GM12878 (cell line): ENCODE measurements at regions not wholly inside any gene's neighbourhood (a gene's known extent, or its start where the extent isn't known, plus 50 kb on each side); places are given as distances from the start of the nearest gene placed in this dataset.
"Not testable (repeated sequence)": the region's sequence is repeated elsewhere in the genome, so short reads cannot be mapped to it uniquely, and the experiment has no call there.

Experiments used
- ATAC-seq: fragments of 200-7000 bp; cut with Tn5 transposase; 3 replicates; pipeline ENCODE4 v1.9.1; 2020; ENCODE audit warnings: mild to moderate bottlenecking, moderate library complexity
- BruUV-seq: library from RNA; stranded (reverse); fragments of 400-500 nt; replicated peaks from 2 replicates; lab custom pipeline; 2021; lab: Mats Ljungman, UMichigan
- CTCF ChIA-PET: fragments of 300-600 bp; sonication (Branson Sonifier 250); formaldehyde crosslinking; extraction: SDS; loops from one replicate; lab custom pipeline; 2021; ENCODE audit warnings: inconsistent platforms; lab: Yijun Ruan, JAX
- POLR2A ChIA-PET: fragments of 350-600 bp; formaldehyde crosslinking; extraction: SDS; loops from one replicate; lab custom pipeline; 2021; ENCODE audit warnings: inconsistent platforms; lab: Charles Lee
- RAD21 ChIA-PET: fragments of 300-600 bp; sonication (Branson Sonifier 250); formaldehyde crosslinking; loops from one replicate; lab custom pipeline; 2023; ENCODE audit warnings: antibody characterized with exemption; ENCODE audit not compliant: unreplicated experiment; lab: Charles Lee
- SMC1A ChIA-PET: fragments of 300-600 bp; sonication (Branson Sonifier 250); formaldehyde crosslinking; loops from one replicate; lab custom pipeline; 2023; ENCODE audit not compliant: unreplicated experiment, uncharacterized antibody; lab: Charles Lee
- DNase-seq: peaks from one replicate; pipeline ENCODE4 v3.0.0-alpha.2; 2011; ENCODE audit warnings: low read depth, low spot score
- FAIRE-seq: peaks from 3 replicates; lab custom pipeline; 2011; peaks lifted over from hg19 to GRCh38; lab: Jason Lieb, UNC
- H2AFZ ChIP-seq: 2 replicates; pipeline ENCODE4 v1.6.0; 2011; ENCODE audit warnings: low read depth, low read length, control low read depth; ENCODE audit not compliant: control insufficient read depth
- H3K27ac ChIP-seq: 2 replicates; pipeline ENCODE4 v1.5.1; 2011; ENCODE audit warnings: control low read depth; ENCODE audit not compliant: control insufficient read depth, insufficient read depth
- H3K27me3 ChIP-seq, 2 experiments: replicated peaks in 1 of 2; 2 replicates each; pipeline versions ENCODE4 v1.6.0 to v1.6.1; 2011; ENCODE audit warnings: low read length in 1 of 2; ENCODE audit not compliant: control insufficient read depth in 2 of 2, insufficient read depth in 2 of 2
- H3K36me3 ChIP-seq, 2 experiments: 2 replicates each; pipeline ENCODE4 v1.5.1; 2011; ENCODE audit warnings: low read length in 1 of 2; ENCODE audit not compliant: control insufficient read depth in 2 of 2, insufficient read depth in 2 of 2
- H3K4me1 ChIP-seq: 2 replicates; pipeline ENCODE4 v1.6.1; 2011; ENCODE audit warnings: mild to moderate bottlenecking, low read length, moderate library complexity, mixed read lengths; ENCODE audit not compliant: control insufficient read depth, insufficient read depth
- H3K4me2 ChIP-seq: 2 replicates; pipeline ENCODE4 v1.6.0; 2011; ENCODE audit warnings: control low read depth; ENCODE audit not compliant: control insufficient read depth, insufficient read depth
- H3K4me3 ChIP-seq: fragments of 200-600 bp; sonication (generic); 2 replicates; pipeline ENCODE4 v1.5.1; 2016
- H3K79me2 ChIP-seq: 2 replicates; pipeline ENCODE4 v1.6.0; 2011; ENCODE audit warnings: low read length; ENCODE audit not compliant: control insufficient read depth, insufficient read depth
- H3K9ac ChIP-seq: 2 replicates; pipeline ENCODE4 v1.8.0; 2011; ENCODE audit warnings: low read length, control low read depth, mixed read lengths; ENCODE audit not compliant: control insufficient read depth, insufficient read depth
- H3K9me3 ChIP-seq: replicated peaks from 3 replicates; pipeline ENCODE4 v1.5.1; 2011; ENCODE audit warnings: mild to moderate bottlenecking, low read length; ENCODE audit not compliant: control insufficient read depth, insufficient read depth
- H4K20me1 ChIP-seq: 2 replicates; pipeline ENCODE4 v1.6.0; 2011; ENCODE audit not compliant: control insufficient read depth, insufficient read depth
- WGBS: methylation state at CpG from one replicate; pipeline ENCODE4 v1.1.6; 2016; ENCODE audit warnings: low lambda C conversion rate; ENCODE audit not compliant: insufficient replicate concordance, insufficient coverage; ENCODE audit errors: missing lambda C conversion rate; 5-methylcytosine and 5-hydroxymethylcytosine counted together
- in situ Hi-C: fragments of 300-500 bp; cut with MboI; formaldehyde crosslinking; loops from 9 replicates; pipeline ENCODE4 v1.14.3; 2018; ENCODE audit warnings: mixed read lengths
- intact Hi-C: fragments of 100-400 bp; cut with micrococcal nuclease; formaldehyde crosslinking; loops from one replicate; pipeline ENCODE4 v1.14.2; 2022; ENCODE audit not compliant: unreplicated experiment

DNA sequence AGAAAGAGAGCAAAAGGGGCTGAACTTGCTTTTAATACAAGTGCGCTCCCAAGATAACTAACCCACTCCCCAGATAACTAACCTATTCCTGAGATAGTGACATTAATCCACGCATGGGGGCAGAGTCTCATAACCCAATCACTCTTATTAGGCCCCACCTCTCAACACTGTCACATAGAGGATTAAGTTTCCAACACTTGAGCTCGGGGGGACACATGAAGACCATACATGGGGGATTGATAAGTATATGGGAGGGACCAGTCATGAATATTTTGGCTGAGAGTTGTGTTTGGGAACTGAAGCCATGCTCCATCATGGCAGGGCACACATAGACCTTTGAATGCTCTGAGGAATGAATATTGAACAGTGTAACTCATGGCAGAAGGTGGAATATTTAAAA, 4217.3 kb upstream of the OR11H1 start:
- H3K9ac ChIP-seq, DNase-seq, RAD21 ChIA-PET, H3K4me2 ChIP-seq, H3K9me3 ChIP-seq, H3K79me2 ChIP-seq, H2AFZ ChIP-seq, H3K27me3 ChIP-seq, POLR2A ChIA-PET, H4K20me1 ChIP-seq, SMC1A ChIA-PET, CTCF ChIA-PET, ATAC-seq, FAIRE-seq, in situ Hi-C loops, H3K36me3 ChIP-seq, H3K4me1 ChIP-seq, H3K4me3 ChIP-seq, H3K27ac ChIP-seq, BruUV-seq, intact Hi-C loops: not testable (repeated sequence)
- 11% methylated on average over 3 of the region's 3 CpGs for WGBS

- H3K9me3 ChIP-seq, SMC1A ChIA-PET, H3K27me3 ChIP-seq, in situ Hi-C loops, RAD21 ChIA-PET, intact Hi-C loops, H3K36me3 ChIP-seq, FAIRE-seq, ATAC-seq, H3K9ac ChIP-seq, H3K4me3 ChIP-seq, CTCF ChIA-PET, H3K79me2 ChIP-seq, DNase-seq, POLR2A ChIA-PET, BruUV-seq, H2AFZ ChIP-seq, H3K4me2 ChIP-seq, H4K20me1 ChIP-seq, H3K4me1 ChIP-seq, H3K27ac ChIP-seq: not testable (repeated sequence)
- 17% methylated on average over 7 of the region's 7 CpGs for WGBS
Observed at GRCh38 chr22:11312640-11313039, 4215.4 kb upstream of the OR11H1 start.

- ATAC-seq, DNase-seq, H4K20me1 ChIP-seq, H3K9me3 ChIP-seq, H3K27ac ChIP-seq, H3K27me3 ChIP-seq, H3K4me1 ChIP-seq, RAD21 ChIA-PET, CTCF ChIA-PET, H3K9ac ChIP-seq, in situ Hi-C loops, H3K79me2 ChIP-seq, SMC1A ChIA-PET, intact Hi-C loops, BruUV-seq, H3K36me3 ChIP-seq, POLR2A ChIA-PET, H3K4me3 ChIP-seq, H3K4me2 ChIP-seq, H2AFZ ChIP-seq, FAIRE-seq: not testable (repeated sequence)
- 0% methylated on average over 5 of the region's 5 CpGs for WGBS
Observed at GRCh38 chr22:11313040-11313759, 4214.8 kb upstream of the OR11H1 start.

DNA sequence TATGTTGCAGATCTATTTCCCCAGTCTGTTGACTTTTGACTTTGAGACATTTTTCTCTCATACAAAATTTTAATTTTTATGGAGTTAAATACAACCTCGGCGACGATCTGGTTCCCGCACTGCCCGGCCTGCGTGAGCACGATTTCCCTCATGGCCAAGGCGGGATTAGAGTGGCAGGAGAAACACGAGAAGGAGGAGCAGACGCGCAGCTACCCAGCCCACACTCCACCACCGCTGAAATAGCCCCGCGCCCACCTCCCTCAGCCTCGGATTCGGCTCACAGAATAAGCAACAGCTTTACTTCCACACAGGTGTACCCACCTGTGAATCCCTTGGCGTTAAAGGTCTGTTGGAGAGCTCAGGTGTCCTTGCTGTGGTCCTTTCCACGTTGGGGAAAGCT, 4209.4 kb upstream of the OR11H1 start:
- ATAC-seq, POLR2A ChIA-PET, H3K27ac ChIP-seq, CTCF ChIA-PET, intact Hi-C loops, H3K27me3 ChIP-seq, H2AFZ ChIP-seq, H3K4me2 ChIP-seq, BruUV-seq, H3K9ac ChIP-seq, DNase-seq, SMC1A ChIA-PET, H3K4me1 ChIP-seq, H3K4me3 ChIP-seq, RAD21 ChIA-PET, H3K9me3 ChIP-seq, FAIRE-seq, H3K79me2 ChIP-seq, in situ Hi-C loops, H4K20me1 ChIP-seq, H3K36me3 ChIP-seq: not testable (repeated sequence)
- WGBS: 52% methylated on average over 18 of the region's 18 CpGs
